ENCODE measurements at regions not wholly inside any gene's neighbourhood (a gene's known extent, or its start where the extent isn't known, plus 50 kb on each side); places are given as distances from the start of the nearest gene placed in this dataset.

DNA sequence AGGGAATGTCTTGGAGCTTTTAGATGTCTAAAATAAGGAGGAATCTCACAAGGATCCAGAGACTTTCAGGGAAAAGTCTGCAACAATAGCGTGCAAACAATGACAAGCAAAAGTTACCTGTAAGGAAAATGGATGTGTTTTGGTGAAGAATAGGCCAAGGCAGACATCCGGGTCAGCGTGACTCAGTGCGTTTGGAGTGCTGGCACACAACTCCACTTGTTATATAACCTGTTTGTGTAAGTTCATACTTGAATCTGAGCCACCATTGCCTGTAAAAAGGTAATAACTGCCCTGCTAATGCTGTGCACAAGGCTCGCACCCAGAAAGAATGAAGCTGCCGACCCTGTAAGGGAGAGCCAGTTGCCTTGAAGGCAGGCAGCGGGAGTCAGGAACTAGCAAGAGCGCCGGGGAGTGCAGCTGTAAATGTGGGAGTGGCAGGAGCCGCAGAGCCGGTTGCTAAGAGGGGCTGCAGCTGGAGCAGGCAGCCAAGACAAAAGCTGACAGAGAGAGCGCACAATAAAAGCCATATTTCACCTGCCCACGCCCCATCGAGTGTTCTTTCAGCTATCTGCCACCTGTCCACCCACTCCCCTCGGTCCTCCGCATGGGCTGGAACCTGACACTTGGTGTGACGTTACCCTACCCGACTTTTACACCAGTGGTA is 638.5 kb upstream of the MIS18BP1 start:
- TF ChIP-seq, protein P1, sequence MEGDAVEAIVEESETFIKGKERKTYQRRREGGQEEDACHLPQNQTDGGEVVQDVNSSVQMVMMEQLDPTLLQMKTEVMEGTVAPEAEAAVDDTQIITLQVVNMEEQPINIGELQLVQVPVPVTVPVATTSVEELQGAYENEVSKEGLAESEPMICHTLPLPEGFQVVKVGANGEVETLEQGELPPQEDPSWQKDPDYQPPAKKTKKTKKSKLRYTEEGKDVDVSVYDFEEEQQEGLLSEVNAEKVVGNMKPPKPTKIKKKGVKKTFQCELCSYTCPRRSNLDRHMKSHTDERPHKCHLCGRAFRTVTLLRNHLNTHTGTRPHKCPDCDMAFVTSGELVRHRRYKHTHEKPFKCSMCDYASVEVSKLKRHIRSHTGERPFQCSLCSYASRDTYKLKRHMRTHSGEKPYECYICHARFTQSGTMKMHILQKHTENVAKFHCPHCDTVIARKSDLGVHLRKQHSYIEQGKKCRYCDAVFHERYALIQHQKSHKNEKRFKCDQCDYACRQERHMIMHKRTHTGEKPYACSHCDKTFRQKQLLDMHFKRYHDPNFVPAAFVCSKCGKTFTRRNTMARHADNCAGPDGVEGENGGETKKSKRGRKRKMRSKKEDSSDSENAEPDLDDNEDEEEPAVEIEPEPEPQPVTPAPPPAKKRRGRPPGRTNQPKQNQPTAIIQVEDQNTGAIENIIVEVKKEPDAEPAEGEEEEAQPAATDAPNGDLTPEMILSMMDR (conservative IDR thresholded peaks at IDR 0.05; ENCODE audit: low read depth in 2 of 2), result no peak
- TF ChIP-seq JUNB (IDR thresholded peaks at IDR 0.05; ENCODE audit: unreplicated experiment) (no peak), POLR2AphosphoS5 (IDR thresholded peaks at IDR 0.05; ENCODE audit: low read depth) (no peak), EZH2 (IDR thresholded peaks at IDR 0.05; ENCODE audit: low read depth, unreplicated experiment) (no peak)
- TF ChIP-seq, protein P2, sequence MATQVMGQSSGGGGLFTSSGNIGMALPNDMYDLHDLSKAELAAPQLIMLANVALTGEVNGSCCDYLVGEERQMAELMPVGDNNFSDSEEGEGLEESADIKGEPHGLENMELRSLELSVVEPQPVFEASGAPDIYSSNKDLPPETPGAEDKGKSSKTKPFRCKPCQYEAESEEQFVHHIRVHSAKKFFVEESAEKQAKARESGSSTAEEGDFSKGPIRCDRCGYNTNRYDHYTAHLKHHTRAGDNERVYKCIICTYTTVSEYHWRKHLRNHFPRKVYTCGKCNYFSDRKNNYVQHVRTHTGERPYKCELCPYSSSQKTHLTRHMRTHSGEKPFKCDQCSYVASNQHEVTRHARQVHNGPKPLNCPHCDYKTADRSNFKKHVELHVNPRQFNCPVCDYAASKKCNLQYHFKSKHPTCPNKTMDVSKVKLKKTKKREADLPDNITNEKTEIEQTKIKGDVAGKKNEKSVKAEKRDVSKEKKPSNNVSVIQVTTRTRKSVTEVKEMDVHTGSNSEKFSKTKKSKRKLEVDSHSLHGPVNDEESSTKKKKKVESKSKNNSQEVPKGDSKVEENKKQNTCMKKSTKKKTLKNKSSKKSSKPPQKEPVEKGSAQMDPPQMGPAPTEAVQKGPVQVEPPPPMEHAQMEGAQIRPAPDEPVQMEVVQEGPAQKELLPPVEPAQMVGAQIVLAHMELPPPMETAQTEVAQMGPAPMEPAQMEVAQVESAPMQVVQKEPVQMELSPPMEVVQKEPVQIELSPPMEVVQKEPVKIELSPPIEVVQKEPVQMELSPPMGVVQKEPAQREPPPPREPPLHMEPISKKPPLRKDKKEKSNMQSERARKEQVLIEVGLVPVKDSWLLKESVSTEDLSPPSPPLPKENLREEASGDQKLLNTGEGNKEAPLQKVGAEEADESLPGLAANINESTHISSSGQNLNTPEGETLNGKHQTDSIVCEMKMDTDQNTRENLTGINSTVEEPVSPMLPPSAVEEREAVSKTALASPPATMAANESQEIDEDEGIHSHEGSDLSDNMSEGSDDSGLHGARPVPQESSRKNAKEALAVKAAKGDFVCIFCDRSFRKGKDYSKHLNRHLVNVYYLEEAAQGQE (IDR thresholded peaks at IDR 0.05; ENCODE audit: unreplicated experiment), result no peak

Measured in GM23338 (cell line).